CD4-positive, alpha-beta T cell treated with Interleukin-6 at 100 ng/mL for 8 hours (primary cell): ENCODE measurements at regions not wholly inside any gene's neighbourhood (a gene's known extent, or its start where the extent isn't known, plus 50 kb on each side); places are given as distances from the start of the nearest gene placed in this dataset.
"Not testable (repeated sequence)": the region's sequence is repeated elsewhere in the genome, so short reads cannot be mapped to it uniquely, and the experiment has no call there.

Experiments
- DNase-seq: peaks from one replicate; pipeline ENCODE4 v3.0.0-alpha.2; 2020; ENCODE audit warnings: mixed read lengths, low spot score

- no peak for DNase-seq
Observed at GRCh38 chr10:35854661-35855060, 212.6 kb upstream of the FZD8 start.

DNA sequence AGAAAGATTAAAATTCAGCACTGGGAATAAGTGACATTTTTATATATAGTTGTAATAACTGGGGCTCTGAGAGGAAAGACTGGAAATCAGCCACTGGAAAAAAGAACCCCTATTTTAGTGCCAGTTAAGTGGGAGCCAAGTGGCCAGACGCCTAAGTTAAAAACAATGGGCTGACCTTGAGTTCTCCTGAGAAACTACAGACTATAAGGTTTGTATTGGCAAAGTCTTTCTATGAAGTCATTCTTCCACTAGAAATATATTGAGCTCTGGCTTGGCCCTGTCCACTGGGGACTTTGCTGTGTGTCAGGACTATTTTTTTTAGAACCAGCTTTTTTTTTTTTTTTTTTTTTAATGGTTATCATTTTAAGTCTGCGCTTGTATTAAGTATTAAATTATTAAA is 210.6 kb upstream of the FZD8 start:
- DNase-seq = no peak

DNA sequence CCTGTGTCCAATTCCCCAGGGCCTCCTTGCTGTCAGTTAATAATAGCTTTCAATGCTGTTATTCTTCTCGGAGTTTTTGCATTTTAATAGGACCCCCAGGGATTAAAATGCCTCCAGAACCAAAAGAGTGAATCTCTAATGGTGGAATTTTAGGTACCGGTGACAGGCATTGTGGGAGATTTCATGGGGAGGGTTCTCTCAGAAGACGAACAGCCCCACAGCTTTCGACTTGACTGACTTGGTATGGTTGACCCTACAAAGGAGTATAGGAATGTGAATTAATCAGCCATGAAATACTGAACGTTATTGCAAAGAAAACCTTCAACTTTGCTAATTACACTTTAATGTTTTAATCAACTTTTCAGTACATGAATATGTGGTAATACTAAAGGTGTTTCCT is 206.3 kb upstream of the FZD8 start:
- no peak for DNase-seq

GRCh38 chr10:35844686-35845085 is 202.6 kb upstream of the FZD8 start:
- DNase-seq = no peak

- no peak for DNase-seq
Observed at GRCh38 chr10:35843524-35844181, 201.6 kb upstream of the FZD8 start.

GRCh38 chr10:35838054-35838453 is 196.0 kb upstream of the FZD8 start:
- no peak for DNase-seq

- DNase-seq = no peak
Observed at GRCh38 chr10:35835545-35835944, 193.4 kb upstream of the FZD8 start.

DNA sequence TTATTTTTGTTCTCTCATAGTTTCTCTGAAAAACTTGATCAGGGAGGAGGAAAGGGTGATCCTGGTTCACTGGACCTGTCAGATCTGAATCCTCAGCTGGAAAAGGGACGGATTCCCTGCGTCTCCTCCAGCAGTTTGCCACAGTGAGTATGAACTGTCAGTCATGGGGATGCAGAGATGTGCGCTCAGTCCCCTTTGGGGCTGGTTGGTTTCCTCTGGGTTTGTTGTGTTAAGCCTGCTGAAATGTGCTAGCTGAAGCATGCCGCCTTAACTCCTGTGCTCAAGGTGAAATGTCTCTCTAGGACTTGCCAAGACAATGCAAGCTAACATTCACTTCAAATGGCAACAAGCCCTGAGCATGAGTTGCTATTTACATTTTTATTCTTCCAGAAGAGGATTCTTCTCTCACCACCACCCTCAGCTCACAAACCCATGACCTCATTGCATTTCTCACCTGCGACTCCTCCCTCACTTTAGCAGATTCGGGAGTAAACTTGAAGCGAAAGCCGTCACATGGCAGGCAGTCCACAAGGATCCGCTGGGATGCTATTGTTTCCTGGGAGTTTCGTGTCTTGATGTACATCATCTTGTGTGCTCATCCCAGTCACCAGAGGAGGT is 192.9 kb upstream of the FZD8 start:
- DNase-seq = no peak

- no peak for DNase-seq
Observed at GRCh38 chr10:35827783-35828182, 185.7 kb upstream of the FZD8 start.

GRCh38 chr10:35824704-35825103 is 182.6 kb upstream of the FZD8 start:
- DNase-seq = no peak

- DNase-seq = no peak
Observed at GRCh38 chr10:35822316-35822715, 180.2 kb upstream of the FZD8 start.

GRCh38 chr10:35821339-35821911 is 179.3 kb upstream of the FZD8 start:
- no peak for DNase-seq

DNA sequence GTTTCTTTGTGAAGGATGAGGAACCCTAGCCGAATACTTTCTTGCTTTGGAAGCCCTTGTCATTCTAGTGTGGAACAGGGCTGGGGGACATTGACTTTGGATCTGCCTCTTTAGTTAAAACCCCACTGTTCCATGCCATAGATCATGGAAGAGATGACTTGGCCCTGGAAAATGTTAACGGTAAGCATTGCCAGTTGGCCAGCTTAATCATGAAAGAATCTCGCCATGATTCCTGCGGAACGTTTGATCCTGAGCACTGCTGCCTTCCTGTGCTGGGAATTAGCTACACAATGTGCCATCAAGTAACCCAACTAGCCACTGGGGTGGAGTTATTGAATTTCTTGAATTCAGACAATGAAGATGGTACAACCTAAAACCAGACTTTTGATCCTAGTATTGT is 177.6 kb upstream of the FZD8 start:
- no peak for DNase-seq

- no peak for DNase-seq
Observed at GRCh38 chr10:35819011-35819410, 176.9 kb upstream of the FZD8 start.

DNA sequence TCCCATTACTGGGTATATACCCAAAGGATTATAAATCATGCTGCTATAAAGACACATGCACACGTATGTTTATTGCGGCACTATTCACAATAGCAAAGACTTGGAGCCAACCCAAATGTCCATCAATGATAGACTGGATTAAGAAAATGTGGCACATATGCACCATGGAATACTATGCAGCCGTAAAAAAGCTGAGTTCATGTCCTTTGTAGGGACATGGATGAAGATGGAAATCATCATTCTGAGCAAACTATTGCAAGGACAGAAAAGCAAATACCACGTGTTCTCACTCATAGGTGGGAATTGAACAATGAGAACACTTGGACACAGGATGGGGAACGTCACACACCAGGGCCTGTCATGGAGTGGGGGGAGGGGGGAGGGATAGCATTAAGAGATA is 175.0 kb upstream of the FZD8 start:
- DNase-seq = not testable (repeated sequence)

DNA sequence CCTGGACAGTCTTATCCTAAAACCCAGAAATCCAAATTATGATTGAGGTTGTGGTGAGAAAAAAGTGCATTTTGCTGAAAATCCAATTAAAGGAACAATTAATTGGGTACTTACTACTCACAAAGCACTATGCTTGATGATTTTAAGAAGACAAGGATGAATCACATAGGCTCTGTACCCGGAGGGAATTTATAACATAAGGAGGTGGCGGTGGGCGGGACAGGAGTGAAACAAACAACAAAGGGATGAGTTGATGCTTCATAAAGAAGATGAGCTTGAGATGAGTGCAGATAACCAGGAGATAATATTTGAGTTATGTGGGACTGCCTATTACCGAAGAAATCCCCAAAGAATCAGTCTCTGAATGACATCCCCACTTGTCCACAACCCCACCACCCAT is 171.1 kb upstream of the FZD8 start:
- DNase-seq = no peak

DNA sequence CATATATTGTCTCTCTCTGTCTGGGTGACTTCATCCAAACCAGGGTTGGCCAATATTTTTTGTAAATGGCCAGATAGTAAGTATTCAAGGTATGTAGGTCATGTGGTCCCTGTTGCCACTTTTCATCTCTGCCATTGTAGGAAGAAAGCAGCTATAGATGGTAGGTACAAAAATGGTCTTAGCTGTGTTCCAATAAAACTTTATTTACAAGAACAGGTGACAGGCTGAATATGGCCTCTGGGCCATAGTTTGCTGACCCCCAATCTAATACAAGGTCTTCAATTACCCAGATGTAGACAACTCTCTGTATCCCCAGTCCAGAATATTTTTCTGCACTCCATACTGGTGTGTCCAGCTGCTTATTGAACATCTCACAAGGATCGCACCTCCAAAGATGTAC is 166.2 kb upstream of the FZD8 start:
- no peak for DNase-seq

DNA sequence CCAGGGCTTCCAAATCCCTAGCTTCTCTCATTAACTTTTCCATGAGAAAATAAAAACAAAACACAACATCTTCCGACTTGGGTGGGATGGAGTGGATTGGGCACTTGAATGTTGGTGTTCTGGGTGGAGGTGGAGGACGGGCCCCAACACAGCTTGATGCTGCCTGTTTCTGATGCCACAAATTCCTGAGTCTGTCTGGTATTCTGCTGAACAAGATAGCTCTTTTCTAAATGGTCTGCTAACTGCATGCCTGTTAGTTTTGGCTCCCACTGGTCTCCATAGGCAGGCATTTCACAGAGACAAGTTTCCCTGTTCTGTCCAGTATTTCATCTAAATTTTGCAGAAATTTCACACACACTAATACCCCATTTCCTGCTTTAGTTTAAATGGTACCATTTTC is 160.9 kb upstream of the FZD8 start:
- DNase-seq = no peak

- DNase-seq = no peak
Observed at GRCh38 chr10:35797187-35797586, 155.1 kb upstream of the FZD8 start.

GRCh38 chr10:35795131-35795824 is 153.2 kb upstream of the FZD8 start:
- no peak for DNase-seq

- DNase-seq = no peak
Observed at GRCh38 chr10:35794703-35795102, 152.6 kb upstream of the FZD8 start.

GRCh38 chr10:35792291-35792690 is 150.2 kb upstream of the FZD8 start:
- no peak for DNase-seq

- no peak for DNase-seq
Observed at GRCh38 chr10:35789996-35790395, 147.9 kb upstream of the FZD8 start.
